HepG2 (cell line): ENCODE measurements at regions not wholly inside any gene's neighbourhood (a gene's known extent, or its start where the extent isn't known, plus 50 kb on each side); places are given as distances from the start of the nearest gene placed in this dataset.

ENCODE experiments used
- MAZ ChIP-seq, 2 experiments: sonication (generic) in 1 of 2; formaldehyde crosslinking in 1 of 2; IDR thresholded peaks; 2 replicates each; pipeline versions ENCODE4 v1.5.0 to v1.6.1; 2012 to 2020; ENCODE audit warnings: low read depth in 2 of 2, mild to moderate bottlenecking in 2 of 2, borderline replicate concordance in 1 of 2, improper control_type of control experiment in 1 of 2, low read length in 1 of 2, missing genetic modification reagents in 1 of 2, moderate library complexity in 1 of 2
- MEIS1 ChIP-seq: sonication (generic); formaldehyde crosslinking; IDR thresholded peaks from 2 replicates; pipeline ENCODE4 v1.9.0; 2021; ENCODE audit warnings: mild to moderate bottlenecking, missing genetic modification reagents, moderate library complexity, borderline replicate concordance
- NFE2L1 ChIP-seq: sonication (generic); formaldehyde crosslinking; IDR thresholded peaks from 2 replicates; pipeline ENCODE4 v1.4.0; 2020; ENCODE audit warnings: missing genetic modification reagents, mild to moderate bottlenecking, borderline replicate concordance
- NRL ChIP-seq: sonication (generic); formaldehyde crosslinking; IDR thresholded peaks from 2 replicates; pipeline ENCODE4 v1.5.0; 2020; ENCODE audit warnings: missing genetic modification reagents, mild to moderate bottlenecking, moderate library complexity, borderline replicate concordance
- PAWR ChIP-seq: sonication (generic); formaldehyde crosslinking; IDR thresholded peaks from 2 replicates; pipeline ENCODE4 v1.4.0; 2020; ENCODE audit warnings: missing genetic modification reagents, mild to moderate bottlenecking, borderline replicate concordance
- PAX8 ChIP-seq: sonication (generic); formaldehyde crosslinking; IDR thresholded peaks from 2 replicates; pipeline ENCODE4 v1.8.0; 2022; ENCODE audit warnings: mild to moderate bottlenecking, missing genetic modification reagents, borderline replicate concordance
- RBM39 ChIP-seq: fragments of 200-400 bp; formaldehyde crosslinking; IDR thresholded peaks from one replicate; pipeline ENCODE4 v1.6.1; 2018; ENCODE audit warnings: antibody characterized with exemption, mild to moderate bottlenecking, low read depth, low read length; ENCODE audit not compliant: poor library complexity, severe bottlenecking
- SMAD1 ChIP-seq: sonication (generic); formaldehyde crosslinking; IDR thresholded peaks from 2 replicates; pipeline ENCODE4 v1.4.0; 2020; ENCODE audit warnings: missing genetic modification reagents, low read depth, mild to moderate bottlenecking, borderline replicate concordance
- TBX2 ChIP-seq: sonication (generic); formaldehyde crosslinking; IDR thresholded peaks from 2 replicates; pipeline ENCODE4 v1.5.0; 2020; ENCODE audit warnings: missing genetic modification reagents, mild to moderate bottlenecking, borderline replicate concordance
- ZNF264 ChIP-seq: sonication (generic); formaldehyde crosslinking; IDR thresholded peaks from 2 replicates; pipeline ENCODE4 v1.4.0; 2020; ENCODE audit warnings: missing genetic modification reagents
- TF ChIP-seq, protein P1 (sequence below): sonication (generic); formaldehyde crosslinking; IDR thresholded peaks from 2 replicates; pipeline ENCODE4 v1.5.0; 2020; ENCODE audit warnings: mild to moderate bottlenecking, missing genetic modification reagents, moderate library complexity
- TF ChIP-seq, protein P2 (sequence below): sonication (generic); formaldehyde crosslinking; IDR thresholded peaks from 2 replicates; pipeline ENCODE4; 2020; ENCODE audit warnings: missing genetic modification reagents, mild to moderate bottlenecking, borderline replicate concordance
- TF ChIP-seq, protein P3 (sequence below): sonication (generic); formaldehyde crosslinking; IDR thresholded peaks from 2 replicates; pipeline ENCODE4 v1.4.0; 2020; ENCODE audit warnings: missing genetic modification reagents
- TF ChIP-seq, protein P4 (sequence below): sonication (generic); formaldehyde crosslinking; IDR thresholded peaks from 2 replicates; pipeline ENCODE4 v1.4.0; 2020; ENCODE audit warnings: mild to moderate bottlenecking, missing genetic modification reagents
- TF ChIP-seq, protein P5 (sequence below): IDR thresholded peaks from 2 replicates; pipeline ENCODE4 v1.6.1; 2016

DNA sequence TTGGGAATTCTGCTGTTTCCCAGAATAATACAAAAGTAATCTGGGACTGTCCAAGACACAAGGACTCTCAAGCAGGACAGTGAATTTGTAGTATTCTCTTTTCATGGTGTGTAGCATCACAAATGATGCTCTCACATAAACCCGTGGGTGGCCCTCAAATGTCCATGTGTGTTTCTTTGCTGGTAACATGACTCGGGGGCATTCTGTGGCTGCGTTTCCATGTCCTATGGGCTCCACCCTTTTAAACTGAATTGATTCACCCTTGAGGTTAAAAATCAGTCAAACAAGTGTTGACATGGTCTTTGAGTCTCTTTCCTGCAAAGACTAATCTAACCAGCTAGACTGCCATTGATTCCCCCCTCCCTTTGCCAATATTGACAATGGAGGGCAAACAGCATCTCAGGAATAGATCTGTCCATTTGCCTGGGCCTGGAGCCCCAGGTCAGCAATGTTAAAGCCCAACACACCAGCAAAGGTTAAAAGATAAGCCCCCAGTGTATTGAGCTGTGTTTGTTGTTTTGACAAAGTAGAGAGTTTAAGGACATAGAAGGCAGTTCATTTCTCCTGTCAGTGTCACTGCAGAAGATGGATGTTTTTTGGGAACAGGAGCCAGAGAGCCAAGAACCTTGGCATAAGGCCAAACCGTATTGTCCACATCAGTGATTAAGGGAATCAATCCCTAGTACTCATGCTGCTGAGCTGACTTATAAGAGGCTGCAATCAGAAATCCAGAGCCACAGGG is 117.1 kb upstream of the COX10 start (continued):
- TF ChIP-seq, protein P1, sequence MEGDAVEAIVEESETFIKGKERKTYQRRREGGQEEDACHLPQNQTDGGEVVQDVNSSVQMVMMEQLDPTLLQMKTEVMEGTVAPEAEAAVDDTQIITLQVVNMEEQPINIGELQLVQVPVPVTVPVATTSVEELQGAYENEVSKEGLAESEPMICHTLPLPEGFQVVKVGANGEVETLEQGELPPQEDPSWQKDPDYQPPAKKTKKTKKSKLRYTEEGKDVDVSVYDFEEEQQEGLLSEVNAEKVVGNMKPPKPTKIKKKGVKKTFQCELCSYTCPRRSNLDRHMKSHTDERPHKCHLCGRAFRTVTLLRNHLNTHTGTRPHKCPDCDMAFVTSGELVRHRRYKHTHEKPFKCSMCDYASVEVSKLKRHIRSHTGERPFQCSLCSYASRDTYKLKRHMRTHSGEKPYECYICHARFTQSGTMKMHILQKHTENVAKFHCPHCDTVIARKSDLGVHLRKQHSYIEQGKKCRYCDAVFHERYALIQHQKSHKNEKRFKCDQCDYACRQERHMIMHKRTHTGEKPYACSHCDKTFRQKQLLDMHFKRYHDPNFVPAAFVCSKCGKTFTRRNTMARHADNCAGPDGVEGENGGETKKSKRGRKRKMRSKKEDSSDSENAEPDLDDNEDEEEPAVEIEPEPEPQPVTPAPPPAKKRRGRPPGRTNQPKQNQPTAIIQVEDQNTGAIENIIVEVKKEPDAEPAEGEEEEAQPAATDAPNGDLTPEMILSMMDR (CRISPR knock-in tag): no peak
- TF ChIP-seq, protein P2, sequence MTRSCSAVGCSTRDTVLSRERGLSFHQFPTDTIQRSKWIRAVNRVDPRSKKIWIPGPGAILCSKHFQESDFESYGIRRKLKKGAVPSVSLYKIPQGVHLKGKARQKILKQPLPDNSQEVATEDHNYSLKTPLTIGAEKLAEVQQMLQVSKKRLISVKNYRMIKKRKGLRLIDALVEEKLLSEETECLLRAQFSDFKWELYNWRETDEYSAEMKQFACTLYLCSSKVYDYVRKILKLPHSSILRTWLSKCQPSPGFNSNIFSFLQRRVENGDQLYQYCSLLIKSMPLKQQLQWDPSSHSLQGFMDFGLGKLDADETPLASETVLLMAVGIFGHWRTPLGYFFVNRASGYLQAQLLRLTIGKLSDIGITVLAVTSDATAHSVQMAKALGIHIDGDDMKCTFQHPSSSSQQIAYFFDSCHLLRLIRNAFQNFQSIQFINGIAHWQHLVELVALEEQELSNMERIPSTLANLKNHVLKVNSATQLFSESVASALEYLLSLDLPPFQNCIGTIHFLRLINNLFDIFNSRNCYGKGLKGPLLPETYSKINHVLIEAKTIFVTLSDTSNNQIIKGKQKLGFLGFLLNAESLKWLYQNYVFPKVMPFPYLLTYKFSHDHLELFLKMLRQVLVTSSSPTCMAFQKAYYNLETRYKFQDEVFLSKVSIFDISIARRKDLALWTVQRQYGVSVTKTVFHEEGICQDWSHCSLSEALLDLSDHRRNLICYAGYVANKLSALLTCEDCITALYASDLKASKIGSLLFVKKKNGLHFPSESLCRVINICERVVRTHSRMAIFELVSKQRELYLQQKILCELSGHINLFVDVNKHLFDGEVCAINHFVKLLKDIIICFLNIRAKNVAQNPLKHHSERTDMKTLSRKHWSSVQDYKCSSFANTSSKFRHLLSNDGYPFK (CRISPR knock-in tag): no peak
- no peak for TF ChIP-seq PAWR (CRISPR knock-in tag)
- TF ChIP-seq, protein P3, sequence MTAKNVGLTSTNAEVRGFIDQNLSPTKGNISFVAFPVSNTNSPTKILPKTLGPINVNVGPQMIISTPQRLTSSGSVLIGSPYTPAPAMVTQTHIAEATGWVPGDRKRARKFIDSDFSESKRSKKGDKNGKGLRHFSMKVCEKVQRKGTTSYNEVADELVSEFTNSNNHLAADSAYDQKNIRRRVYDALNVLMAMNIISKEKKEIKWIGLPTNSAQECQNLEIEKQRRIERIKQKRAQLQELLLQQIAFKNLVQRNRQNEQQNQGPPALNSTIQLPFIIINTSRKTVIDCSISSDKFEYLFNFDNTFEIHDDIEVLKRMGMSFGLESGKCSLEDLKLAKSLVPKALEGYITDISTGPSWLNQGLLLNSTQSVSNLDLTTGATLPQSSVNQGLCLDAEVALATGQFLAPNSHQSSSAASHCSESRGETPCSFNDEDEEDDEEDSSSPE (CRISPR knock-in tag): peak; percentile 37; the same call in 1 of the 2 replicates
- no peak for TF ChIP-seq NFE2L1 (CRISPR knock-in tag)
- TF ChIP-seq SMAD1: no peak
- no peak for TF ChIP-seq RBM39
- 0 out of 2 replicates have a peak, but pooled peaks have one; percentile 46 for TF ChIP-seq MAZ (IDR thresholded peaks at IDR 0.05; ENCODE audit: borderline replicate concordance, low read depth, low read length)
- peak; percentile 66; the same call in 1 of the 2 replicates for TF ChIP-seq MAZ (CRISPR knock-in tag; IDR thresholded peaks at IDR 0.05; ENCODE audit: low read depth)
- no peak for TF ChIP-seq PAX8 (CRISPR knock-in tag)
- peak; percentile 71; the same call in 1 of the 2 replicates for TF ChIP-seq ZNF264 (CRISPR knock-in tag)
- TF ChIP-seq, protein P4, sequence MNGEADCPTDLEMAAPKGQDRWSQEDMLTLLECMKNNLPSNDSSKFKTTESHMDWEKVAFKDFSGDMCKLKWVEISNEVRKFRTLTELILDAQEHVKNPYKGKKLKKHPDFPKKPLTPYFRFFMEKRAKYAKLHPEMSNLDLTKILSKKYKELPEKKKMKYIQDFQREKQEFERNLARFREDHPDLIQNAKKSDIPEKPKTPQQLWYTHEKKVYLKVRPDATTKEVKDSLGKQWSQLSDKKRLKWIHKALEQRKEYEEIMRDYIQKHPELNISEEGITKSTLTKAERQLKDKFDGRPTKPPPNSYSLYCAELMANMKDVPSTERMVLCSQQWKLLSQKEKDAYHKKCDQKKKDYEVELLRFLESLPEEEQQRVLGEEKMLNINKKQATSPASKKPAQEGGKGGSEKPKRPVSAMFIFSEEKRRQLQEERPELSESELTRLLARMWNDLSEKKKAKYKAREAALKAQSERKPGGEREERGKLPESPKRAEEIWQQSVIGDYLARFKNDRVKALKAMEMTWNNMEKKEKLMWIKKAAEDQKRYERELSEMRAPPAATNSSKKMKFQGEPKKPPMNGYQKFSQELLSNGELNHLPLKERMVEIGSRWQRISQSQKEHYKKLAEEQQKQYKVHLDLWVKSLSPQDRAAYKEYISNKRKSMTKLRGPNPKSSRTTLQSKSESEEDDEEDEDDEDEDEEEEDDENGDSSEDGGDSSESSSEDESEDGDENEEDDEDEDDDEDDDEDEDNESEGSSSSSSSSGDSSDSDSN (CRISPR knock-in tag): 0 out of 2 replicates have a peak, but pooled peaks have one; percentile 20
- TF ChIP-seq TBX2 (CRISPR knock-in tag): peak; percentile 93
- no peak for TF ChIP-seq NRL (CRISPR knock-in tag)
- TF ChIP-seq MEIS1 (CRISPR knock-in tag): peak; percentile 100
- TF ChIP-seq, protein P5, sequence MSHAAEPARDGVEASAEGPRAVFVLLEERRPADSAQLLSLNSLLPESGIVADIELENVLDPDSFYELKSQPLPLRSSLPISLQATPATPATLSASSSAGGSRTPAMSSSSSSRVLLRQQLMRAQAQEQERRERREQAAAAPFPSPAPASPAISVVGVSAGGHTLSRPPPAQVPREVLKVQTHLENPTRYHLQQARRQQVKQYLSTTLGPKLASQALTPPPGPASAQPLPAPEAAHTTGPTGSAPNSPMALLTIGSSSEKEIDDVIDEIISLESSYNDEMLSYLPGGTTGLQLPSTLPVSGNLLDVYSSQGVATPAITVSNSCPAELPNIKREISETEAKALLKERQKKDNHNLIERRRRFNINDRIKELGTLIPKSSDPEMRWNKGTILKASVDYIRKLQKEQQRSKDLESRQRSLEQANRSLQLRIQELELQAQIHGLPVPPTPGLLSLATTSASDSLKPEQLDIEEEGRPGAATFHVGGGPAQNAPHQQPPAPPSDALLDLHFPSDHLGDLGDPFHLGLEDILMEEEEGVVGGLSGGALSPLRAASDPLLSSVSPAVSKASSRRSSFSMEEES (CRISPR knock-in tag): no peak
